ENCODE measurements at regions not wholly inside any gene's neighbourhood (a gene's known extent, or its start where the extent isn't known, plus 50 kb on each side); places are given as distances from the start of the nearest gene placed in this dataset.

DNA sequence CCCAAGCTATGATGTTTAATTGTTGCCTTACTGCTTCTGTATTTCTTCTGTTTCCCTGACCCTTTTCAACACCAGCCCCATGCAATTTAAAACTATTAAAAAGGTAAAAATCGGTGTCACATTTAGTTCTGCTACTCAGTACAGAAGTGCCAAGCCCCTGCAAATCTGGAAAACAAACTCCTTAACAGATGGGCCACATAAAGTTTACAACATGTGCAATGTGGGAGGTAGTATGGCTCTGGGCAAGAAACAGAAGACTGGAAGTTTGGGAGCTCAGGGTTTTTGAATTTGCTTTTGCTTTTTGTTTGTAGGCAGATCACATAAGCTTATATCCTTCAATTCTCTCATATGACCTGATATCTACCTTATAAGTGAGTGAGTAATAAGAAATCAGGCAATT, 404.0 kb upstream of the ATP2B1 start:
- TF ChIP-seq, protein P1, sequence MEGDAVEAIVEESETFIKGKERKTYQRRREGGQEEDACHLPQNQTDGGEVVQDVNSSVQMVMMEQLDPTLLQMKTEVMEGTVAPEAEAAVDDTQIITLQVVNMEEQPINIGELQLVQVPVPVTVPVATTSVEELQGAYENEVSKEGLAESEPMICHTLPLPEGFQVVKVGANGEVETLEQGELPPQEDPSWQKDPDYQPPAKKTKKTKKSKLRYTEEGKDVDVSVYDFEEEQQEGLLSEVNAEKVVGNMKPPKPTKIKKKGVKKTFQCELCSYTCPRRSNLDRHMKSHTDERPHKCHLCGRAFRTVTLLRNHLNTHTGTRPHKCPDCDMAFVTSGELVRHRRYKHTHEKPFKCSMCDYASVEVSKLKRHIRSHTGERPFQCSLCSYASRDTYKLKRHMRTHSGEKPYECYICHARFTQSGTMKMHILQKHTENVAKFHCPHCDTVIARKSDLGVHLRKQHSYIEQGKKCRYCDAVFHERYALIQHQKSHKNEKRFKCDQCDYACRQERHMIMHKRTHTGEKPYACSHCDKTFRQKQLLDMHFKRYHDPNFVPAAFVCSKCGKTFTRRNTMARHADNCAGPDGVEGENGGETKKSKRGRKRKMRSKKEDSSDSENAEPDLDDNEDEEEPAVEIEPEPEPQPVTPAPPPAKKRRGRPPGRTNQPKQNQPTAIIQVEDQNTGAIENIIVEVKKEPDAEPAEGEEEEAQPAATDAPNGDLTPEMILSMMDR (IDR thresholded peaks at IDR 0.05; ENCODE audit: insufficient read depth, low read length, poor library complexity, severe bottlenecking): no peak
- no peak for TF ChIP-seq EZH2phosphoT487 (conservative IDR thresholded peaks at IDR 0.05; ENCODE audit: low read length)
